Activated T-cell treated with anti-CD3 and anti-CD28 coated beads, Interleukin-2, amount 50 U/mL, for 4 hours (primary cell): ENCODE measurements at regions not wholly inside any gene's neighbourhood (a gene's known extent, or its start where the extent isn't known, plus 50 kb on each side); places are given as distances from the start of the nearest gene placed in this dataset.

ENCODE experiments used
- ATAC-seq, 2 donors: fragments of 200-7000 bp; cut with Tn5 transposase; one replicate each; pipeline ENCODE4 v1.10.0; 2021
- DNase-seq: peaks from one replicate; pipeline ENCODE4 v3.0.0-alpha.2; 2020
- H3K27me3 Mint-ChIP-seq: one replicate; pipeline ENCODE4 v1.8.0; 2021; ENCODE audit warnings: low read depth, mixed read lengths
- H3K36me3 Mint-ChIP-seq: one replicate; pipeline ENCODE4 v1.8.0; 2022; ENCODE audit warnings: mixed read lengths; ENCODE audit not compliant: insufficient read depth
- H3K4me1 Mint-ChIP-seq: one replicate; pipeline ENCODE4 v1.8.0; 2021; ENCODE audit warnings: low read depth, mixed read lengths
- H3K4me3 Mint-ChIP-seq: one replicate; pipeline ENCODE4 v1.8.0; 2021; ENCODE audit warnings: mild to moderate bottlenecking, moderate library complexity, mixed read lengths
- H3K9me3 Mint-ChIP-seq: one replicate; pipeline ENCODE4 v1.8.0; 2021; ENCODE audit warnings: mixed read lengths

GRCh38 chr4:4687100-4687499 lies 145.3 kb upstream of the STX18 start:
- Mint-ChIP-seq H3K27me3 (no peaks in the 10 kb centered on the region), H3K4me1 (no peaks in the 10 kb centered on the region), H3K4me3 (no peak overlapping the region), H3K9me3 (peaks cover 5% of the 10 kb centered on the region), H3K36me3 (peaks cover 13% of the 10 kb centered on the region)
- no peak for ATAC-seq
- DNase-seq: no peak

GRCh38 chr4:4685810-4686795 lies 144.3 kb upstream of the STX18 start:
- Mint-ChIP-seq H3K9me3 (peaks cover 5% of the 10 kb centered on the region), H3K27me3 (no peaks in the 10 kb centered on the region), H3K4me3 (no peak overlapping the region), H3K36me3 (peaks cover 16% of the 10 kb centered on the region), H3K4me1 (no peaks in the 10 kb centered on the region)
- DNase-seq (no peak), ATAC-seq (no peak)

- Mint-ChIP-seq H3K27me3 (no peaks in the 10 kb centered on the region), H3K4me3 (no peak overlapping the region), H3K9me3 (no peaks in the 10 kb centered on the region), H3K4me1 (no peaks in the 10 kb centered on the region), H3K36me3 (peaks cover 7% of the 10 kb centered on the region)
- DNase-seq: no peak
- ATAC-seq: no peak
These were observed 139.8 kb upstream of the STX18 start for GRCh38 chr4:4681653-4682052.

GRCh38 chr4:4680758-4681157 lies 138.9 kb upstream of the STX18 start:
- H3K4me3 Mint-ChIP-seq: no peak overlapping the region
- H3K4me1 Mint-ChIP-seq: no peaks in the 10 kb centered on the region
- H3K9me3 Mint-ChIP-seq: no peaks in the 10 kb centered on the region
- no peak for ATAC-seq
- no peak for DNase-seq
- no peaks in the 10 kb centered on the region for H3K27me3 Mint-ChIP-seq
- H3K36me3 Mint-ChIP-seq: peaks cover 7% of the 10 kb centered on the region

GRCh38 chr4:4680243-4680642 lies 138.4 kb upstream of the STX18 start:
- no peak overlapping the region for H3K4me3 Mint-ChIP-seq
- no peak for DNase-seq
- H3K9me3 Mint-ChIP-seq: no peaks in the 10 kb centered on the region
- no peaks in the 10 kb centered on the region for H3K4me1 Mint-ChIP-seq
- peaks cover 7% of the 10 kb centered on the region for H3K36me3 Mint-ChIP-seq
- ATAC-seq: no peak
- no peaks in the 10 kb centered on the region for H3K27me3 Mint-ChIP-seq

- Mint-ChIP-seq H3K4me1 (no peaks in the 10 kb centered on the region), H3K36me3 (peaks cover 12% of the 10 kb centered on the region), H3K9me3 (no peaks in the 10 kb centered on the region), H3K27me3 (no peaks in the 10 kb centered on the region), H3K4me3 (no peak overlapping the region)
- ATAC-seq (no peak), DNase-seq (no peak)
These were observed 136.0 kb upstream of the STX18 start for GRCh38 chr4:4677556-4678522.

- DNase-seq (no peak), ATAC-seq (no peak)
- no peaks in the 10 kb centered on the region for H3K9me3 Mint-ChIP-seq
- no peaks in the 10 kb centered on the region for H3K4me1 Mint-ChIP-seq
- no peak overlapping the region for H3K4me3 Mint-ChIP-seq
- peaks cover 8% of the 10 kb centered on the region for H3K36me3 Mint-ChIP-seq
- no peaks in the 10 kb centered on the region for H3K27me3 Mint-ChIP-seq
These were observed 133.8 kb upstream of the STX18 start for GRCh38 chr4:4675641-4676040.

- Mint-ChIP-seq H3K9me3 (no peaks in the 10 kb centered on the region), H3K36me3 (peaks cover 8% of the 10 kb centered on the region), H3K4me3 (no peak overlapping the region), H3K4me1 (no peaks in the 10 kb centered on the region), H3K27me3 (no peaks in the 10 kb centered on the region)
- ATAC-seq (no peak), DNase-seq (no peak)
These were observed 133.3 kb upstream of the STX18 start for GRCh38 chr4:4675051-4675581.

- no peaks in the 10 kb centered on the region for H3K4me1 Mint-ChIP-seq
- H3K4me3 Mint-ChIP-seq: no peak overlapping the region
- DNase-seq (no peak), ATAC-seq (no peak)
- H3K27me3 Mint-ChIP-seq: no peaks in the 10 kb centered on the region
- H3K9me3 Mint-ChIP-seq: no peaks in the 10 kb centered on the region
- peaks cover 8% of the 10 kb centered on the region for H3K36me3 Mint-ChIP-seq
These were observed 131.2 kb upstream of the STX18 start for GRCh38 chr4:4673070-4673469.

- peaks cover 5% of the 10 kb centered on the region for H3K36me3 Mint-ChIP-seq
- H3K27me3 Mint-ChIP-seq: no peaks in the 10 kb centered on the region
- no peaks in the 10 kb centered on the region for H3K4me1 Mint-ChIP-seq
- no peak for ATAC-seq
- H3K4me3 Mint-ChIP-seq: no peak overlapping the region
- no peaks in the 10 kb centered on the region for H3K9me3 Mint-ChIP-seq
- DNase-seq: no peak
These were observed 130.6 kb upstream of the STX18 start for GRCh38 chr4:4672402-4672801.

GRCh38 chr4:4671774-4672349 lies 130.0 kb upstream of the STX18 start:
- no peaks in the 10 kb centered on the region for H3K4me1 Mint-ChIP-seq
- DNase-seq (no peak), ATAC-seq (no peak)
- peaks cover 5% of the 10 kb centered on the region for H3K36me3 Mint-ChIP-seq
- no peaks in the 10 kb centered on the region for H3K9me3 Mint-ChIP-seq
- no peak overlapping the region for H3K4me3 Mint-ChIP-seq
- H3K27me3 Mint-ChIP-seq: no peaks in the 10 kb centered on the region

GRCh38 chr4:4670869-4671268 lies 129.0 kb upstream of the STX18 start:
- H3K9me3 Mint-ChIP-seq: no peaks in the 10 kb centered on the region
- DNase-seq (no peak), ATAC-seq (no peak)
- H3K27me3 Mint-ChIP-seq: no peaks in the 10 kb centered on the region
- no peak overlapping the region for H3K4me3 Mint-ChIP-seq
- peaks cover 7% of the 10 kb centered on the region for H3K36me3 Mint-ChIP-seq
- H3K4me1 Mint-ChIP-seq: no peaks in the 10 kb centered on the region

GRCh38 chr4:4668355-4669210 lies 126.7 kb upstream of the STX18 start:
- no peak for ATAC-seq
- no peaks in the 10 kb centered on the region for H3K9me3 Mint-ChIP-seq
- H3K27me3 Mint-ChIP-seq: no peaks in the 10 kb centered on the region
- no peaks in the 10 kb centered on the region for H3K4me1 Mint-ChIP-seq
- peaks cover 11% of the 10 kb centered on the region for H3K36me3 Mint-ChIP-seq
- no peak for DNase-seq
- no peak overlapping the region for H3K4me3 Mint-ChIP-seq
